Activated CD4-positive, alpha-beta T cell treated with anti-CD3 and anti-CD28 coated beads for 4 hours (primary cell): ENCODE measurements at regions not wholly inside any gene's neighbourhood (a gene's known extent, or its start where the extent isn't known, plus 50 kb on each side); places are given as distances from the start of the nearest gene placed in this dataset.

Experiments used
- DNase-seq, 2 donors: peaks; one replicate each; pipeline ENCODE4 v3.0.0-alpha.2; 2020

DNA sequence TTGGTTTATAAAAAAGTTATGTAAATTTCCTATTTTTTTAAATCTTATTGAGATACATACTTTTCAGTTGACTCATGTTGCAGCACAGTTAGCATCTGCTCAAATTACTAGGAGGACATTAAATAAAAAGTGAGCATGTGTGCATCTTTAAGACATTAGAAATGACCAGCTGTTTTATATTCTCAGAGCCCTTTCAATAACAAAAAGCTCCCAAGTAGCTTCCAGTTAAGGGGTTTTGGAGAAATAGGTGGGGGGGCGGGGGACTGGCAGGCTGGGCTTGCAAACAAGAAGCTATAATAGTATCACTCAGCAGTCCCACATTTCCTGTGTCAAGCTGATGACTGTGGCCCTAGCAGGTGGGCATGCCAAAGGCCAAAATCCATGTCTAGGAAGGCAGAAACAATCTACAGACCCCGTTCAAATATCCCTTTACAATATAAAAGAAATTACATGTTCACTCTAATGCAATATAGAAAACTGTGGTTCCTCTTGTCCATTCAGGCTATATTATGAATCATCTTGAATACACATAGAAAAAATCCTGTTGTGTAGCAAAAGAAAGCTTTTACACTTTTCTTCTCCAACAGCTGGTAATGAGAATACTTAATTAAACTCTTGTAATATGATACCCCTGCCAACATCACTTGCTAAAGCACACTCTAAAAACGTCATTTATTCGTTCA lies 1713.2 kb upstream of the SLC10A2 start:
- DNase-seq: no peak

DNA sequence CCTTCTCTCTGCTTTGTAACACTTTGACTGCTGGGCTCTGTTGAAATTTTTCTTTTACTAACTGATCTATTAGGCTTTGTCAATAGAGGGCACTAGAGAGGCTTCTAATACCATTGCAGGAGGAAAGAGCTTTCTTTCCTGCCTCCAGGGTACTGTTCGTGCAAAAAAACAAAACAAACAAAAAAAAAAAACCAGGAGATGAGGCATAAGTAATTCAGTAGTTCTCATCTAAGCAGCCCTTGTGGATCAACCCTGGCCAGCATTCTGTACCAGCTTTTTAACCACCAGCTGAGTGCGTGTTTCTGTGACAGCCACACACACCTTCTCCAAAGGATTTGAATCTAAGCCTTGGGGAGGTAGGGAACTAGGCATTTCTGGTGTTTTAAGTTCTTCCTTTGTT lies 1707.6 kb upstream of the SLC10A2 start:
- no peak for DNase-seq

DNA sequence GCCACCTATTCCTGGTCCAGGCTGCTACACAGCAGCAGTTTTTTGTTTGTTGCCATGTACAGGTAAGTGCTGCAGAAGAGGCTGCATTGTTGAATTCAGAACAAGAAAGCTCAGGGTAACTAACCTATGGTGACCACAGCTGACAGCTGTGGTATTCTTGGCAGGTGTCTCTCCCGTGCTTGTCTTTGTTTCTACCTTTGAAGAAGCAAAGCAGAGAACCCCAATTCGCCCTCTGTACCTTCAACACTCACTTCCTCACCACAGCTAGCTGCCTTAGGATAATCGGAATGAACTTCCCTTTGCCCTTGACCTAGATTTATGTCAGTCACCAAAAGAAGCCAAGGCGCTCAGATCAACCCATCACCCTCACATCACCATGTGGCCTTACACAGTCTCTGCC lies 1703.3 kb upstream of the SLC10A2 start:
- DNase-seq: no peak

GRCh38 chr13:104766319-104766718 lies 1700.1 kb upstream of the SLC10A2 start:
- DNase-seq: no peak

- no peak for DNase-seq
Measured at GRCh38 chr13:104764600-104764999, 1698.4 kb upstream of the SLC10A2 start.

- DNase-seq: no peak
Measured at GRCh38 chr13:104759069-104759468, 1692.9 kb upstream of the SLC10A2 start.

DNA sequence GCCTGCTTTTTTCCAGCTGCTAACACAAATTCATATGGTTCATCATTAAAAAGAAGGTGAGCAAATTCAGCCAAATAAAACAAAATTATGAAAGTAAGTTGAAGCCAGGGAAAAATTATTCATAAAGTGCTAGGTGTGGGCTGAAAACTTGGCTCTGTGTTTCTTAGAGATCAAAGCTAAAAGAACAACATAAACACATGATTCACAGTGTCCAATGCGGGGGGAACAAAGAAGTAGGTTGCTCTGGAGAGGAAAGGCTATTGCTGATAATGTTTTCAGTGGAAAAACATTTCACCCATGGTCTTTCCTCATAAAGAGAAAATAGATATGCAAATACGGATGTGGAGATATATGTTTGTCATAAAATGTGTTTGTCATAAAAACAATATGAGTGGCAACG lies 1691.5 kb upstream of the SLC10A2 start:
- no peak for DNase-seq

DNA sequence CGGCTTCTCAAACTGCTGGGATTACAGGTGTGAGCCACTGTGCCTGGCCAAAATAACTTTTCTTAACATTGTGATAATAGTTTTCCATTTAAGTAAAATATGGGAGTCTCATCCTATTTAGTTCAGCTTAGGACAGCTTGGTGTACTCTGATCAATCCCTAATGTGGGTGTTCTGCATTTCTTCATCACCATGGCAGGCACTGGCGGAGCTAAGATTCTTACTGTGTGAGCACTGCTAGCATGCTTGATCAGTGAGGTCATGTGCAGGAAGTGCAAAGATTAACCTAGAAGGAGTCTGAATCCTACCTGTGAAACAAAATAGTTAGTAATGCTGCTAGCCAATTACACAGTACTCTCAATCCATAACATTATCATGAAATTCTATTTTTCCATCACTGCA lies 1684.2 kb upstream of the SLC10A2 start:
- DNase-seq: no peak

DNA sequence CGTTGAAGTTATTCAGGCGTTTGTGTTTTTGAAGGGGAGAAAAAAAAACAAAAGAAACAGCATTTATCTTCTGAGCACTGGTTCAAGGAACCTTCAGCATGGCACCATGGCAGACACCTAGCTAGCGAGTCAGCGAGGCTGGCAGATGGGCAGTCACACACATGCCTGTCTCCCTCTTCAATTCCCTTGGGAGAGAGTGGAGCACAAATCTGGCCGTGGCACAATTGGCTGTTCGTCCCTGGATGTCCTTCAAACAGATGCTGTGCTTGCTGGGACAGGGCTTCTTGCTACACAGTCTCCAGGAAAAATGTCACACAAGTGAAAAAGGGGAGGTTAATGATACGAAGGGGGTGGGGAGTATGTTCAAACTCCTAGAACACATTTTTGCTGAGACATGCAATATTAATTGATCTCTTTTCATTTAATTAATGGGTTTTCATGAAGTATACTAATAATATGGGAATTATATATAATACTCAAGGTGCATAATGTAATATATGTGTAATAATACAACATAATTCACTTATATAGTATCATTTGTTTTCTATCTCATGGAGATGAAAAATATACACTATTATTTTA lies 1674.5 kb upstream of the SLC10A2 start:
- no peak for DNase-seq

DNA sequence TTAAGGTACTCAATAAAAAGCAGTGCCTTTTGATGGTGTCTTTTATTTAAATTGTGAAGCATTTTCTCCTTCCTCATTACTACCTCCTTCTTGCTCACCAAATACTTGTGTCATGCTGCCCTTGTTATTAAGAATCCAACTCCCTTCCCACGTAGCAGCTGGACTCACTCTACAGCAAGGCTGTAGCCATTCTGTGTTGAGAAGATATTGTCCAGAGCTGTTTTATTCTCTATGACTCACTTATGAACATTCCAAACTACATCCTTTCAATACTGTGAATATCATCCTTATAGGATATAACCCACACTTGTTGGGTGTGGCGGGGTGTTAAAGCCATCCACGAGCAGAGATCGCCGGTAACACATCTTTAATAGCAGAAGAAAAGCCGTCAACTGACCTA lies 1671.5 kb upstream of the SLC10A2 start:
- DNase-seq: no peak

DNA sequence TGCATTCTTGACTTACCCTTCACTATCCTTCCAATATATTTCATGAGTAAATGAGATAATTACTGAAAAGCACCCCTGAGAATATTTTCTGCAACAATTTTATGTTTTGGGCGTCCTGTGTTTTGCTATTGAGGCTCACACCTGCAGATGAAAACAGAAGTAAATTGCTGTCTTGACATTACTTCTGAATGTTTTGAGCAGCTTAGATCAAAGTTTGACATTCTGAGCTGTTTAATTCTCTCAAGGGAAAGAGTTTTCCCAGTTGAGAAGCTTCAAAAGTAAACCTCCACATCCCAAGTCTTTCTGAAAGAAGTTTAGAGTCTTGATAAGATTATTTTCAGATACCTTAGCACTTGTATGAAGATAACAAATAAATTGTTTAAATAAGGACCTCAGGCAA lies 1667.2 kb upstream of the SLC10A2 start:
- DNase-seq: no peak

DNA sequence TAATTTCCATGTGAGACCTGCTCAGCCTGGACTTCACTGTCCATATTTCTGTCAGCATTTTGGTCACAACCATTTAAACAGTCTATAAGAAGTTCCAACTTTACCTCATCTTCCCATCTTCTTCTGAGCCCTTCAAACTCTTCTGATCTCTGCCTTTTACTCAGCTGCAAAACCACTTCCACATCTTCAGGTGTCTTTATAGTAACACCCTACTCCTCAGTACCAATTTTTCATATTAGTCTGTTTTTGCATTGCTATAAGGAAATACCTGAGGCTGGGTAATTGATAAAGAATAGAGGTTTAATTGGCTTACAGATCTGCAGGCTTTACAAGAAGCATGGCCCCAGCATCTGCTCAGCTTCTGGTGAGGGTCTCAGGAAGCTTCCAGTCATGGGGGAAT lies 1648.9 kb upstream of the SLC10A2 start:
- no peak for DNase-seq

GRCh38 chr13:104705031-104705750 lies 1639.0 kb upstream of the SLC10A2 start:
- no peak for DNase-seq

- no peak for DNase-seq
Measured at GRCh38 chr13:104701591-104701990, 1635.4 kb upstream of the SLC10A2 start.

- DNase-seq: no peak
Measured at GRCh38 chr13:104694397-104694796, 1628.2 kb upstream of the SLC10A2 start.

DNA sequence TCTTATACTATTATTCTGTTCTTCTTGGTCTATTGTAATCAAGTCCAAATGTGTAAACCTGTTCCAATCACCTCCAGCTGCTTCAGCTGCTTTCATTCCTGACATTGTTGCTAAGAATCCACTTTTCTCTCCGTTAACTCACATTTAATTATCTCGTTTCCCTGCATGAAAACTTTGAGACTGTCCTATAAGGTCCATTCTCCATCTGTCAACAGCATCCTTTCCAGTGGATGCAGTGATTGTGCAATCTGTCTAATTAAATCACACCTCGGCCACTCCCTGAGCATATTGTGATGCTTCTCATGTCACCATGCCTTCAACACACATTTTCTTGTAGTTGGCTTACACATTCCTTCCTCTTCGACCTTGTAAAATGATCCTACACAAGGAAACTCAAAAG lies 1626.9 kb upstream of the SLC10A2 start:
- DNase-seq: no peak

DNA sequence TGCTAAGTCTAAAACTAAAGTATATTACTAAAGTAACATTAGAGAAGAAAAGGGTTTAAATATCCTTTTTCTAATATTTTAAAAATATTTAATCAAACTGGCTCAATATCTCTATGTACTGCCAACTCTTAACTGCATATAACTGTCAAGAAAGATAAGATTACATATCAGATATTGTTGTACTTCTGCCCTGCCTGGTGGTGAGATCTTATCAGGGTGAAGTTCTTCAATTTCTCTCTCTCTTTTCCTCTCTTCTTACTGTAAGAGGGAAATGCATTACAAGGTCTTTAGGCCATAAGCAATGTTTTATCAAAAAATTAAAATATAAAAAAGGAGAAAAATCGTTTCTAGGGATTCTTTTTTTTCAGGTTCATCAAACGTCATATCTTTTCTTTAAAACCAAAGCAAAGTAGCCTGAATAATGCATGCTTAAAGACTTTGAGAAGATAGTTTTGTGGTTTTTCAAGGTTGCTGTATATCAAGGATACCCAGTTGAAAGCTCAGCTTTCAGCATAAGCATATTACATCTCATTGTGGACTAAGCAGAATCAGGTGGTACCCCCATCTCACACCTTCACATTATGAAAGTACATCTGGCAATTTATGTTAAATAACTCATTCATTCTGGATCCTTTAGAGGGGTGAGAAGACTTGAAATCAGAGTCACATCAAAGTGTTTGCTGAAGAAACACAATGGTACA lies 1625.7 kb upstream of the SLC10A2 start:
- DNase-seq: no peak

GRCh38 chr13:104686484-104686883 lies 1620.3 kb upstream of the SLC10A2 start:
- DNase-seq: no peak

GRCh38 chr13:104683789-104684188 lies 1617.6 kb upstream of the SLC10A2 start:
- no peak for DNase-seq

GRCh38 chr13:104678161-104678560 lies 1611.9 kb upstream of the SLC10A2 start:
- DNase-seq: no peak

GRCh38 chr13:104671901-104672300 lies 1605.7 kb upstream of the SLC10A2 start:
- DNase-seq: no peak

- no peak for DNase-seq
Measured at GRCh38 chr13:104657196-104657595, 1591.0 kb upstream of the SLC10A2 start.

DNA sequence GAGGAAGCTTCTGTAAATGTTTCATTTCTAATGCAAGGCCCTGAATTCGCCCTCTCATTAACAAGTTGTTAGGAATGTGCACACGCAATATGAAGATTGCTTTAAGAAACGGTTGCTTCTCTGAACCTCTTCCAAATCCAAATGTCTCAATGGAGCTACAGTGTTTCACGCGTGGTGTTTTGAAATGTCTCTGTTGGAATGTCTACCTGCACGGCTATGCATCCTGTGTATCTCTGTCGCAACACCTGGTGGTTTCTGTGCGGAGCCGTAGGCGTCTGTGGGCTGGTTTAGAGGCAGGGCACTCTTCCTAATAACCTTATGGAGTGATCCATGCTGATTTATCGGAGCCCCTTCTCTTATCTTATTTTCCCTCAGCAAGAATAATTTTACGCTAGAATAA lies 1584.2 kb upstream of the SLC10A2 start:
- no peak for DNase-seq

- no peak for DNase-seq
Measured at GRCh38 chr13:104648291-104648690, 1582.1 kb upstream of the SLC10A2 start.
